Esophagus squamous epithelium (tissue), 4 donors: ENCODE measurements at regions not wholly inside any gene's neighbourhood (a gene's known extent, or its start where the extent isn't known, plus 50 kb on each side); places are given as distances from the start of the nearest gene placed in this dataset.

ENCODE experiments used
- POLR2A ChIP-seq, 4 donors: fragments of 450-650 bp; IDR thresholded peaks; one replicate each; pipeline ENCODE4 v1.6.1; 2017; ENCODE audit warnings: antibody characterized with exemption in 4 of 4, mild to moderate bottlenecking in 4 of 4, moderate library complexity in 3 of 4
- TF ChIP-seq, protein P1 (sequence below), 6 experiments: fragments of 450-650 bp in 4 of 6; fragments of 200-600 bp in 2 of 6; sonication (generic) in 2 of 6; IDR thresholded peaks; one replicate each; pipeline ENCODE4 v1.5.1; 2016 to 2019; ENCODE audit warnings: antibody characterized with exemption in 6 of 6, mild to moderate bottlenecking in 4 of 6, moderate library complexity in 4 of 6

DNA sequence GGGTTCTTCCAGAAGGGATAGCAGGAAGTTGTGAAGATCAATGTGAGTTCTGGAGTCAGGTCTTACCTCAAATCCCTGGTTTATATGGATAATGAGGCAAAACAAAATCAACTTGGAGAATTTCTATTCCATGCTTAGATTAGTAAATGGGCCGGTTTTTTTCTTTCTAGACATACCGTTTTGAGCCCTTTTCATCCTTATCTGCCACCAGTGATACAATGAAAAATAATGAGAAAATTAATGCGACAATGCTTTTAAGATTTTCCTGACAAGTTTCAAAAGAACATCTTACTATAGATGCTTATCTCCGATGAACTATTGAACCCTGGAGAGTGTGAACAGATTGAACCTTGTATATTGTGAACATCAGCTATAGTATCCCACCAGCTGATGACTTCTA lies 262.7 kb downstream of the BTG1 start:
- TF ChIP-seq, protein P1, sequence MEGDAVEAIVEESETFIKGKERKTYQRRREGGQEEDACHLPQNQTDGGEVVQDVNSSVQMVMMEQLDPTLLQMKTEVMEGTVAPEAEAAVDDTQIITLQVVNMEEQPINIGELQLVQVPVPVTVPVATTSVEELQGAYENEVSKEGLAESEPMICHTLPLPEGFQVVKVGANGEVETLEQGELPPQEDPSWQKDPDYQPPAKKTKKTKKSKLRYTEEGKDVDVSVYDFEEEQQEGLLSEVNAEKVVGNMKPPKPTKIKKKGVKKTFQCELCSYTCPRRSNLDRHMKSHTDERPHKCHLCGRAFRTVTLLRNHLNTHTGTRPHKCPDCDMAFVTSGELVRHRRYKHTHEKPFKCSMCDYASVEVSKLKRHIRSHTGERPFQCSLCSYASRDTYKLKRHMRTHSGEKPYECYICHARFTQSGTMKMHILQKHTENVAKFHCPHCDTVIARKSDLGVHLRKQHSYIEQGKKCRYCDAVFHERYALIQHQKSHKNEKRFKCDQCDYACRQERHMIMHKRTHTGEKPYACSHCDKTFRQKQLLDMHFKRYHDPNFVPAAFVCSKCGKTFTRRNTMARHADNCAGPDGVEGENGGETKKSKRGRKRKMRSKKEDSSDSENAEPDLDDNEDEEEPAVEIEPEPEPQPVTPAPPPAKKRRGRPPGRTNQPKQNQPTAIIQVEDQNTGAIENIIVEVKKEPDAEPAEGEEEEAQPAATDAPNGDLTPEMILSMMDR (IDR thresholded peaks at IDR 0.05), result no peak
- no peak for TF ChIP-seq POLR2A (IDR thresholded peaks at IDR 0.05)
